ENCODE measurements at regions not wholly inside any gene's neighbourhood (a gene's known extent, or its start where the extent isn't known, plus 50 kb on each side); places are given as distances from the start of the nearest gene placed in this dataset.

GRCh38 chr7:19295376-19295775 lies 150.2 kb upstream of the FERD3L start:
- no peaks in the 10 kb centered on the region for H3K36me3 ChIP-seq (ENCODE audit: low read depth)
- ATAC-seq (no peak), DNase-seq (no peak)
- H3K4me3 ChIP-seq: no peak overlapping the region
- no peaks in the 10 kb centered on the region for H3K4me1 ChIP-seq (ENCODE audit: low read depth)
- H3K9me3 ChIP-seq: peaks cover 24% of the 10 kb centered on the region
- intact Hi-C loops (cut with DNase I, micrococcal nuclease): no loop called here
- TF ChIP-seq CTCF (IDR thresholded peaks at IDR 0.05): no peak

GRCh38 chr7:19294619-19295018 lies 149.4 kb upstream of the FERD3L start:
- intact Hi-C loops (cut with DNase I, micrococcal nuclease): no loop called here
- DNase-seq: no peak

GRCh38 chr7:19293431-19293830 lies 148.2 kb upstream of the FERD3L start:
- intact Hi-C loops (cut with DNase I, micrococcal nuclease): no loop called here
- Histone ChIP-seq H3K4me1 (ENCODE audit: low read depth) (no peaks in the 10 kb centered on the region), H3K36me3 (ENCODE audit: low read depth) (no peaks in the 10 kb centered on the region), H3K9me3 (peaks cover 23% of the 10 kb centered on the region), H3K4me3 (no peak overlapping the region)
- TF ChIP-seq CTCF (IDR thresholded peaks at IDR 0.05): no peak
- no peak for DNase-seq
- no peak for ATAC-seq

More at GRCh38 chr7:19294619-19295018, 149.4 kb upstream of the FERD3L start:
- no peak for TF ChIP-seq CTCF (IDR thresholded peaks at IDR 0.05)
- H3K36me3 ChIP-seq (ENCODE audit: low read depth): no peaks in the 10 kb centered on the region
- ATAC-seq: no peak
- H3K9me3 ChIP-seq: peaks cover 23% of the 10 kb centered on the region
- H3K4me1 ChIP-seq (ENCODE audit: low read depth): no peaks in the 10 kb centered on the region
- H3K4me3 ChIP-seq: no peak overlapping the region

- ATAC-seq (no peak), DNase-seq (no peak)
- peaks cover 12% of the 10 kb centered on the region for H3K9me3 ChIP-seq
- H3K4me3 ChIP-seq: no peak overlapping the region
- intact Hi-C loops (cut with DNase I, micrococcal nuclease): no loop called here
- TF ChIP-seq CTCF (IDR thresholded peaks at IDR 0.05): no peak
- H3K36me3 ChIP-seq (ENCODE audit: low read depth): no peaks in the 10 kb centered on the region
- H3K4me1 ChIP-seq (ENCODE audit: low read depth): no peaks in the 10 kb centered on the region
These were observed 145.7 kb upstream of the FERD3L start for GRCh38 chr7:19290968-19291367.

- ATAC-seq: no peak
- Histone ChIP-seq H3K36me3 (ENCODE audit: low read depth) (no peaks in the 10 kb centered on the region), H3K4me3 (no peak overlapping the region), H3K4me1 (ENCODE audit: low read depth) (no peaks in the 10 kb centered on the region), H3K9me3 (peaks cover 12% of the 10 kb centered on the region)
- no peak for TF ChIP-seq CTCF (IDR thresholded peaks at IDR 0.05)
- no peak for DNase-seq
- intact Hi-C loops (cut with DNase I, micrococcal nuclease): no loop called here
These were observed 144.8 kb upstream of the FERD3L start for GRCh38 chr7:19290066-19290465.

GRCh38 chr7:19284596-19285300 lies 139.5 kb upstream of the FERD3L start:
- H3K36me3 ChIP-seq (ENCODE audit: low read depth): no peaks in the 10 kb centered on the region
- H3K4me3 ChIP-seq: no peak overlapping the region
- H3K4me1 ChIP-seq (ENCODE audit: low read depth): no peaks in the 10 kb centered on the region
- DNase-seq: no peak
- no peak for TF ChIP-seq CTCF (IDR thresholded peaks at IDR 0.05)
- ATAC-seq: no peak
- peaks cover 6% of the 10 kb centered on the region for H3K9me3 ChIP-seq
- intact Hi-C loops (cut with DNase I, micrococcal nuclease): no loop called here
